H9 (cell line): ENCODE measurements at regions not wholly inside any gene's neighbourhood (a gene's known extent, or its start where the extent isn't known, plus 50 kb on each side); places are given as distances from the start of the nearest gene placed in this dataset.

Experiments used
- DNase-seq: peaks from one replicate; pipeline ENCODE4 v3.0.0-alpha.2; 2017
- H2AFZ ChIP-seq: one replicate; pipeline ENCODE4 v1.6.1; 2013; ENCODE audit warnings: mild to moderate bottlenecking, low read length, control low read depth, moderate library complexity
- H2AK5ac ChIP-seq: 2 replicates; pipeline ENCODE4 v1.6.1; 2013; ENCODE audit warnings: low read length, control low read depth, mixed read lengths; ENCODE audit not compliant: insufficient read length
- H2BK120ac ChIP-seq: one replicate; pipeline ENCODE4 v1.6.1; 2013; ENCODE audit warnings: low read depth, mild to moderate bottlenecking, low read length, control low read depth, inconsistent platforms; ENCODE audit not compliant: poor library complexity, severe bottlenecking
- H2BK12ac ChIP-seq: 2 replicates; pipeline ENCODE4 v1.6.1; 2013; ENCODE audit warnings: low read length, control low read depth, mixed read lengths, low read depth; ENCODE audit not compliant: insufficient read length
- H2BK15ac ChIP-seq: 2 replicates; pipeline ENCODE4 v1.6.1; 2013; ENCODE audit warnings: low read depth, low read length, control low read depth
- H2BK20ac ChIP-seq: one replicate; pipeline ENCODE4 v1.6.1; 2013; ENCODE audit warnings: low read depth, mild to moderate bottlenecking, low read length, control low read depth, inconsistent platforms; ENCODE audit not compliant: poor library complexity, severe bottlenecking
- H2BK5ac ChIP-seq: 2 replicates; pipeline ENCODE4 v1.6.1; 2013; ENCODE audit warnings: low read length, control low read depth, mixed read lengths; ENCODE audit not compliant: insufficient read length
- H3K14ac ChIP-seq: 2 replicates; pipeline ENCODE4 v1.6.1; 2013; ENCODE audit warnings: low read length, control low read depth; ENCODE audit not compliant: insufficient read depth
- H3K18ac ChIP-seq: 2 replicates; pipeline ENCODE4 v1.6.1; 2013; ENCODE audit warnings: low read depth, mild to moderate bottlenecking, mixed read lengths, low read length, control low read depth; ENCODE audit not compliant: insufficient read length
- H3K23ac ChIP-seq: 2 replicates; pipeline ENCODE4 v1.6.1; 2013; ENCODE audit warnings: low read length, control low read depth, mixed read lengths, low read depth; ENCODE audit not compliant: insufficient read length
- H3K23me2 ChIP-seq: 2 replicates; pipeline ENCODE4 v1.6.1; 2013; ENCODE audit warnings: low read depth, mild to moderate bottlenecking, mixed read lengths, low read length, control low read depth; ENCODE audit not compliant: insufficient read length, poor library complexity, severe bottlenecking
- H3K27ac ChIP-seq: 2 replicates; pipeline ENCODE4 v1.5.1; 2013; ENCODE audit warnings: low read length, control low read depth, mixed read lengths, low read depth; ENCODE audit not compliant: insufficient read length
- H3K27me3 ChIP-seq: 2 replicates; pipeline ENCODE4 v1.6.1; 2013; ENCODE audit warnings: low read length, control low read depth, inconsistent platforms; ENCODE audit not compliant: insufficient read depth
- H3K4ac ChIP-seq: 2 replicates; pipeline ENCODE4 v1.6.1; 2013; ENCODE audit warnings: low read depth, mild to moderate bottlenecking, control low read depth, inconsistent platforms, low read length, moderate library complexity
- H3K4me1 ChIP-seq: 2 replicates; pipeline ENCODE4 v1.6.1; 2013; ENCODE audit warnings: low read length, control low read depth, inconsistent platforms; ENCODE audit not compliant: insufficient read depth
- H3K4me2 ChIP-seq: 2 replicates; pipeline ENCODE4 v1.6.1; 2013; ENCODE audit warnings: low read length, control low read depth, mixed read lengths; ENCODE audit not compliant: insufficient read length, insufficient read depth
- H3K56ac ChIP-seq: 2 replicates; pipeline ENCODE4 v1.6.1; 2013; ENCODE audit warnings: low read depth, mild to moderate bottlenecking, mixed read lengths, low read length, control low read depth; ENCODE audit not compliant: insufficient read length
- H3K79me1 ChIP-seq: 2 replicates; pipeline ENCODE4 v1.6.1; 2013; ENCODE audit warnings: low read depth, mild to moderate bottlenecking, moderate library complexity, low read length, control low read depth, inconsistent platforms; ENCODE audit not compliant: insufficient read depth, poor library complexity, severe bottlenecking
- H3K79me2 ChIP-seq: 2 replicates; pipeline ENCODE4 v1.6.1; 2013; ENCODE audit warnings: low read length, control low read depth, inconsistent platforms; ENCODE audit not compliant: insufficient read depth
- H3K9ac ChIP-seq: 2 replicates; pipeline ENCODE4 v1.6.1; 2013; ENCODE audit warnings: low read length, control low read depth, mixed read lengths; ENCODE audit not compliant: insufficient read length; ENCODE audit errors: extremely low read depth
- H3K9me3 ChIP-seq: one replicate; pipeline ENCODE4 v1.6.1; 2013; ENCODE audit warnings: low read depth, low read length, inconsistent platforms; ENCODE audit not compliant: control insufficient read depth
- H3T11ph ChIP-seq: one replicate; pipeline ENCODE4 v1.6.1; 2013; ENCODE audit warnings: mild to moderate bottlenecking, low read length, control low read depth, inconsistent platforms
- H4K20me1 ChIP-seq: one replicate; pipeline ENCODE4 v1.6.1; 2013; ENCODE audit not compliant: control insufficient read depth, insufficient read length, insufficient read depth
- H4K5ac ChIP-seq: 2 replicates; pipeline ENCODE4 v1.6.1; 2013; ENCODE audit warnings: low read depth, mild to moderate bottlenecking, mixed read lengths, low read length, control low read depth; ENCODE audit not compliant: insufficient read length
- H4K8ac ChIP-seq: replicated peaks from 2 replicates; pipeline ENCODE4 v1.6.1; 2013; ENCODE audit warnings: low read length, control low read depth, mixed read lengths, low read depth; ENCODE audit not compliant: insufficient read length
- H4K91ac ChIP-seq: 2 replicates; pipeline ENCODE4 v1.6.1; 2013; ENCODE audit warnings: low read depth, mild to moderate bottlenecking, moderate library complexity, mixed read lengths, low read length, control low read depth; ENCODE audit not compliant: insufficient read length
- H3K27ac Mint-ChIP-seq, 3 experiments: 2 replicates in 2 of 3; 3 replicates in 1 of 3; pipeline ENCODE4 v1.8.0; 2020 to 2021; ENCODE audit warnings: mixed read lengths in 3 of 3, mild to moderate bottlenecking in 1 of 3, moderate library complexity in 1 of 3
- H3K27me3 Mint-ChIP-seq: 2 replicates; pipeline ENCODE4 v1.8.0; 2021; ENCODE audit warnings: low read depth, mild to moderate bottlenecking, moderate library complexity, mixed read lengths
- H3K36me3 Mint-ChIP-seq, 3 experiments: 2 replicates in 2 of 3; 3 replicates in 1 of 3; pipeline ENCODE4 v1.8.0; 2020 to 2021; ENCODE audit warnings: low read depth in 3 of 3, mixed read lengths in 3 of 3; ENCODE audit not compliant: insufficient read depth in 1 of 3
- H3K4me1 Mint-ChIP-seq, 2 experiments: 2 replicates each; pipeline ENCODE4 v1.8.0; 2020; ENCODE audit warnings: mixed read lengths in 2 of 2
- H3K4me3 Mint-ChIP-seq, 2 experiments: 2 replicates in 1 of 2; 3 replicates in 1 of 2; pipeline ENCODE4 v1.8.0; 2020 to 2021; ENCODE audit warnings: mild to moderate bottlenecking in 2 of 2, mixed read lengths in 2 of 2, moderate library complexity in 1 of 2
- H3K9me3 Mint-ChIP-seq, 2 experiments: 2 replicates in 1 of 2; 3 replicates in 1 of 2; pipeline ENCODE4 v1.8.0; 2020; ENCODE audit warnings: mild to moderate bottlenecking in 2 of 2, mixed read lengths in 2 of 2, moderate library complexity in 1 of 2
- TF ChIP-seq, protein P1 (sequence below): fragments of 200-600 bp; sonication (generic); conservative IDR thresholded peaks from 3 replicates; pipeline ENCODE4 v1.8.0; 2021; ENCODE audit warnings: antibody characterized with exemption, mild to moderate bottlenecking

DNA sequence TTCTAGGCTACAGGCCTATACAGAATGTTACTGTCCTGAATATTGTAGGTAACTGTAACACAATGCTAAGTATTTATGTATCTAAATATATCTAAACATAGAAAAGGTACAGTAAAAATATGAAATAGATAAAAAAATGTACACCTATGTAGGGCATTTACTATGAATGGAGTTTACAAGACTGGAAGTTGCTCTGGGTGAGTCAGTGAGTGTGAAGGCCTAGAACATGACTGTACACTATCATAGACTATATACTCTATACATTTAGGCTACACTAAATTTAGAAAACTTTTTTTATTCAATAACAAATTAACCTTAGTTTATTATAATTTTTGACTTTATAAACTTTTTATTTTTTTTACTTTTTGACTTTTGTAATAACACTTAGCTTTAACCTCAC, 136.9 kb downstream of the DUSP10 start:
- TF ChIP-seq, protein P1, sequence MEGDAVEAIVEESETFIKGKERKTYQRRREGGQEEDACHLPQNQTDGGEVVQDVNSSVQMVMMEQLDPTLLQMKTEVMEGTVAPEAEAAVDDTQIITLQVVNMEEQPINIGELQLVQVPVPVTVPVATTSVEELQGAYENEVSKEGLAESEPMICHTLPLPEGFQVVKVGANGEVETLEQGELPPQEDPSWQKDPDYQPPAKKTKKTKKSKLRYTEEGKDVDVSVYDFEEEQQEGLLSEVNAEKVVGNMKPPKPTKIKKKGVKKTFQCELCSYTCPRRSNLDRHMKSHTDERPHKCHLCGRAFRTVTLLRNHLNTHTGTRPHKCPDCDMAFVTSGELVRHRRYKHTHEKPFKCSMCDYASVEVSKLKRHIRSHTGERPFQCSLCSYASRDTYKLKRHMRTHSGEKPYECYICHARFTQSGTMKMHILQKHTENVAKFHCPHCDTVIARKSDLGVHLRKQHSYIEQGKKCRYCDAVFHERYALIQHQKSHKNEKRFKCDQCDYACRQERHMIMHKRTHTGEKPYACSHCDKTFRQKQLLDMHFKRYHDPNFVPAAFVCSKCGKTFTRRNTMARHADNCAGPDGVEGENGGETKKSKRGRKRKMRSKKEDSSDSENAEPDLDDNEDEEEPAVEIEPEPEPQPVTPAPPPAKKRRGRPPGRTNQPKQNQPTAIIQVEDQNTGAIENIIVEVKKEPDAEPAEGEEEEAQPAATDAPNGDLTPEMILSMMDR: no peak
- Histone ChIP-seq H3K79me1 (no peaks in the 10 kb centered on the region), H4K8ac (no peak overlapping the region), H2BK5ac (no peak overlapping the region), H3K56ac (no peak overlapping the region), H3K23me2 (no peaks in the 10 kb centered on the region), H4K5ac (no peak overlapping the region), H2BK120ac (no peak overlapping the region), H3K27ac (no peak overlapping the region), H3K9me3 (no peaks in the 10 kb centered on the region), H2AFZ (no peak overlapping the region), H3K18ac (no peak overlapping the region), H3K4me1 (no peaks in the 10 kb centered on the region), H4K91ac (no peak overlapping the region), H3K14ac (no peak overlapping the region), H2AK5ac (no peak overlapping the region), H2BK15ac (no peak overlapping the region), H3T11ph (no peak overlapping the region), H4K20me1 (no peaks in the 10 kb centered on the region), H2BK12ac (no peak overlapping the region), H2BK20ac (no peak overlapping the region), H3K4ac (no peak overlapping the region), H3K4me2 (no peak overlapping the region), H3K9ac (no peak overlapping the region), H3K79me2 (no peaks in the 10 kb centered on the region), H3K23ac (no peak overlapping the region), H3K27me3 (no peaks in the 10 kb centered on the region)
- Mint-ChIP-seq H3K4me1 (no peaks in the 10 kb centered on the region; a peak in 1 of 4 replicates), H3K4me3 (no peak overlapping the region), H3K9me3 (0 out of 5 replicates have a peak, but pooled peaks cover 0 to 2% of the 10 kb centered on the region in 2 experiments), H3K27me3 (no peaks in the 10 kb centered on the region), H3K36me3 (no peaks in the 10 kb centered on the region; a peak in 1 of 7 replicates), H3K27ac (no peak overlapping the region)
- no peak for DNase-seq
